ENCODE measurements at regions not wholly inside any gene's neighbourhood (a gene's known extent, or its start where the extent isn't known, plus 50 kb on each side); places are given as distances from the start of the nearest gene placed in this dataset.

GRCh38 chr12:107317751-107318555 lies 224.6 kb upstream of the CRY1 start:
- ChIA-PET POLR2A (no interaction called here), CTCF (interaction anchor here (1.2 kb wide), 1 partner anchor 186 kb away, joined by 5 read pairs; no protein-coding TSS in a partner anchor)
- peak; percentile 91 for DNase-seq (ENCODE audit: extremely low spot score)
- peak; percentile 61 for TF ChIP-seq L3MBTL2 (conservative IDR thresholded peaks at IDR 0.05)
- TF ChIP-seq, protein P1, sequence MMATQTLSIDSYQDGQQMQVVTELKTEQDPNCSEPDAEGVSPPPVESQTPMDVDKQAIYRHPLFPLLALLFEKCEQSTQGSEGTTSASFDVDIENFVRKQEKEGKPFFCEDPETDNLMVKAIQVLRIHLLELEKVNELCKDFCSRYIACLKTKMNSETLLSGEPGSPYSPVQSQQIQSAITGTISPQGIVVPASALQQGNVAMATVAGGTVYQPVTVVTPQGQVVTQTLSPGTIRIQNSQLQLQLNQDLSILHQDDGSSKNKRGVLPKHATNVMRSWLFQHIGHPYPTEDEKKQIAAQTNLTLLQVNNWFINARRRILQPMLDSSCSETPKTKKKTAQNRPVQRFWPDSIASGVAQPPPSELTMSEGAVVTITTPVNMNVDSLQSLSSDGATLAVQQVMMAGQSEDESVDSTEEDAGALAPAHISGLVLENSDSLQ (IDR thresholded peaks at IDR 0.05), result no peak
- no peak for TF ChIP-seq BHLHE40 (IDR thresholded peaks at IDR 0.05; ENCODE audit: borderline replicate concordance)
- TF ChIP-seq NFRKB (IDR thresholded peaks at IDR 0.05), result no peak
- TF ChIP-seq SP1 (IDR thresholded peaks at IDR 0.05), result no peak
- no peak for TF ChIP-seq FOXK2 (IDR thresholded peaks at IDR 0.05)
- TF ChIP-seq SUZ12 (IDR thresholded peaks at IDR 0.05), result no peak
- TF ChIP-seq LEF1 (IDR thresholded peaks at IDR 0.05; ENCODE audit: borderline replicate concordance), result no peak
- no peak for TF ChIP-seq ELF4 (IDR thresholded peaks at IDR 0.05)
- TF ChIP-seq FOXM1 (IDR thresholded peaks at IDR 0.05; ENCODE audit: borderline replicate concordance), result no peak
- no peak for TF ChIP-seq HDGF (IDR thresholded peaks at IDR 0.05; ENCODE audit: borderline replicate concordance)
- no peak for TF ChIP-seq FOXA1 (IDR thresholded peaks at IDR 0.05)
- no peak for TF ChIP-seq TARDBP (IDR thresholded peaks at IDR 0.05)
- TF ChIP-seq ZNF384 (IDR thresholded peaks at IDR 0.05), result peak; percentile 97
- no peak for TF ChIP-seq ARNT (IDR thresholded peaks at IDR 0.05)
- no peak for TF ChIP-seq CTBP1 (IDR thresholded peaks at IDR 0.05; ENCODE audit: borderline replicate concordance)

GRCh38 chr12:107318556-107318805 lies 225.1 kb upstream of the CRY1 start:
- ChIA-PET CTCF (interaction anchor here (1.2 kb wide), 1 partner anchor 187 kb away, joined by 5 read pairs; no protein-coding TSS in a partner anchor), POLR2A (no interaction called here)
- DNase-seq (ENCODE audit: extremely low spot score), result no peak
- no peak for TF ChIP-seq L3MBTL2 (conservative IDR thresholded peaks at IDR 0.05)
- TF ChIP-seq LEF1 (IDR thresholded peaks at IDR 0.05; ENCODE audit: borderline replicate concordance), result no peak

DNA sequence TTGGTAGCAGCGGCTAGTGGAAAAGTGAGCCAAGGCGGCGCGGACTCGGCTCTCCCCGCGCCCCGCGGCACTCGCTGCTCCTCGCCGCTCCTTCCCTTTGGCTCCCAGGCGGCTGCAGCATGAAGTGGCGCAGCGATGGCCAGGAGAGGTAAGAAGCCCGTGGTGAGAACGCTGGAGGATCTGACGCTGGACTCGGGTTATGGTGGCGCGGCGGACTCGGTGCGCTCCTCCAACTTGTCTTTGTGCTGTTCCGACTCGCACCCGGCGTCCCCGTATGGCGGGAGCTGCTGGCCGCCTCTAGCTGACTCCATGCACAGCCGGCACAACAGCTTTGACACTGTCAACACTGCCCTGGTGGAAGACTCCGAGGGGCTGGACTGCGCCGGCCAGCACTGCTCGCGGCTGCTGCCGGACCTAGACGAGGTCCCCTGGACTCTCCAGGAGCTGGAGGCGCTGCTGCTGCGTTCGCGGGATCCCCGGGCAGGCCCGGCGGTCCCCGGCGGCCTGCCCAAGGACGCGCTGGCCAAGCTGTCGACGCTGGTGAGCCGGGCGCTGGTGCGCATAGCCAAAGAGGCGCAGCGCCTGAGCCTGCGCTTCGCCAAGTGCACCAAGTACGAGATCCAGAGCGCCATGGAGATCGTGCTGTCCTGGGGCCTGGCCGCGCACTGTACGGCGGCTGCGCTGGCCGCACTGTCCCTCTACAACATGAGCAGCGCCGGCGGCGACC lies 225.6 kb upstream of the CRY1 start:
- ChIA-PET POLR2A (no interaction called here), CTCF (interaction anchor here (1.2 kb wide), 1 partner anchor 187 kb away, joined by 5 read pairs; no protein-coding TSS in a partner anchor)
- DNase-seq (ENCODE audit: extremely low spot score), result peak; percentile 41
- TF ChIP-seq L3MBTL2 (conservative IDR thresholded peaks at IDR 0.05), result peak; percentile 40
- TF ChIP-seq ZNF384 (IDR thresholded peaks at IDR 0.05), result no peak
- TF ChIP-seq, protein P1 (IDR thresholded peaks at IDR 0.05), result no peak

GRCh38 chr12:107319533-107320032 lies 226.2 kb upstream of the CRY1 start:
- DNase-seq (ENCODE audit: extremely low spot score), result peak; percentile 40
- CTCF ChIA-PET, result no interaction called here
- TF ChIP-seq SP1 (IDR thresholded peaks at IDR 0.05) (no peak), ARNT (IDR thresholded peaks at IDR 0.05) (no peak), BHLHE40 (IDR thresholded peaks at IDR 0.05; ENCODE audit: borderline replicate concordance) (no peak), HDGF (IDR thresholded peaks at IDR 0.05; ENCODE audit: borderline replicate concordance) (no peak), FOXA1 (IDR thresholded peaks at IDR 0.05) (no peak), LEF1 (IDR thresholded peaks at IDR 0.05; ENCODE audit: borderline replicate concordance) (no peak), FOXM1 (IDR thresholded peaks at IDR 0.05; ENCODE audit: borderline replicate concordance) (no peak), SUZ12 (IDR thresholded peaks at IDR 0.05) (no peak), TARDBP (IDR thresholded peaks at IDR 0.05) (no peak)
- POLR2A ChIA-PET, result no interaction called here

DNA sequence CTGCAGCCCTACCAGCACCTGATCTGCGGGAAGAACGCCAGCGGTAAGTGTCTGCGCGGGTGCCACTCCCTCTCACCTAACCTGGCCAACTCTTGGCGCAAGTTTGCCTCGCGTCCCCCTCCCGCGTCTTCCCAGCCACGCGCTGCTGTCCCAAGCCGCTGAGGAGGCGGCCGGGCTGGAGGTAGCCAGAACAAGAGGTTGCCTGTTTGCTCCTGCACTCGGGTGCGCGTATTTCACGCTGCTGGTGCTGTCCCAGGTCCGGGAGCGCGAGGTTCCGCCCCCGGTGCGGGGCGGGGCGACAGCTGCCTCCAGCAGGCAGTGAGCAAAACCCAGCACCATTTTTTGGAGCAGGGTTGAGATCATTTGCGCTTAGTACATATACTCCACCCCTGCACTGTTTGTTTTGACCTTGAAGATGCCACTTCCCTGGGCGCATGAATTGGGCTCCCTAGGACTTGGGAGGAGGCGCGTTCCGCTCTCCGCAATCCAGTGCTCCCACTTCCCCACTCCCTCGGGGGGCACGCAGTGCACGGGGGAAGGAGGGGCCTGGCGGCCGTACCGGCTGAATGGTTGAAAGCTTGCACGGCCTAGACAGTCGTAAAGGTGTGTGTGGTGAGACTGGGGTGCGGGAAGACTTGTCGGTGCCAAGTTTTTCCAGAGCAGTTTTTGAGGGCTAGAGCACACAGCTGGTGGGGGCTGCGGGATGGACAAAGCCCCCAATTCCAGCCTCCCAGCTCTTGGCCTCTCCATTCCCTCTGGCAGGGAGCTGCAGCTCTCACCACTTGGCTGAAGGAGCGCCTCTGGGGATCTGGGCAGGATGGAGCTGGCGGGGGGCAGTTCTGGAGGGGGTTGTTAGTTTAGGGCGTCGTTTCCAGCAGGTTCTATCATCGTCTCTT lies 226.9 kb upstream of the CRY1 start:
- POLR2A ChIA-PET, result interaction anchor here (0.7 to 0.9 kb wide), 2 partner anchors 74 to 363 kb away, joined by 3 to 4 read pairs; no protein-coding TSS in a partner anchor

DNA sequence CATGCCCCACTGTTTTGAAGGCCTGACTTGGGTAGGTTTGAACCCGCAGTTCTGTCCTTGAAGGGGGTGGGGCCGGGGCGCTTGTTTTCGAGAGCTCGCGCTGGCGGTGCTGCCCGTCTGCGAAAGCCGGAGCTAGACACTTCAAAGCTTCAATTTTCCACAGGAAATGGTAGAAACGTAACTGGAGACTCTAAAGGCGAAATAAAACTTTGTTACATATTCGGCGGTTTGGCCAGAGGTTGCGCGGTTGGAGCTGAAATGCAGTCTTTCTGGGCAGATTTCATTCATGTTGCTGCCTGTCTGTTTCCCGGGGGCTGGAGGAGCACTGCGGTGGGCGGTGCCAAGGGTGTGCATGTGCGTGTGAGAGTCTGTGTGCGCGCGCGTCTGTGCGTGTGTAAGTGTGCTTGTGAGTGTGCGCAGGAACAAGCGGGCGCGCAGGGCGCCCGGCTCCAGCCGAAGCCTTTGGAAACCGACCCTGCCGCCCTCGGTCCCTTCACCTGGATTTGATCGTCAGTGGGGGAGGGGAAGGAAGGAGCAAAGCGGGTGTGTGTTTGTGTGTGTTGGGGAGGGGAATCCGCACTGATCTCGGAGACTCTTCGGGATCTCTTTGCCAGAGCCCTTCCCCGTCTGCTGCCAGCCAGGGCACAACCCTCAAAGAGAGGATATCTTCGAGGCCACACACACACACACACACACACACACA lies 227.7 kb upstream of the CRY1 start:
- ChIA-PET POLR2A (interaction anchor here (0.7 to 0.9 kb wide), 2 partner anchors 74 to 364 kb away, joined by 3 to 4 read pairs; no protein-coding TSS in a partner anchor), CTCF (interaction anchor here (0.6 to 1.2 kb wide), 3 partner anchors 81 to 193 kb away, joined by 3 to 4 read pairs (median 4); no protein-coding TSS in a partner anchor)
- DNase-seq (ENCODE audit: extremely low spot score), result no peak
- TF ChIP-seq FOXK2 (IDR thresholded peaks at IDR 0.05), result no peak
- TF ChIP-seq ELF4 (IDR thresholded peaks at IDR 0.05), result no peak
- no peak for TF ChIP-seq FOXM1 (IDR thresholded peaks at IDR 0.05; ENCODE audit: borderline replicate concordance)
- no peak for TF ChIP-seq ZNF384 (IDR thresholded peaks at IDR 0.05)
- TF ChIP-seq CTBP1 (IDR thresholded peaks at IDR 0.05; ENCODE audit: borderline replicate concordance), result no peak
- no peak for TF ChIP-seq BHLHE40 (IDR thresholded peaks at IDR 0.05; ENCODE audit: borderline replicate concordance)
- TF ChIP-seq, protein P1 (IDR thresholded peaks at IDR 0.05), result no peak
- no peak for TF ChIP-seq NFRKB (IDR thresholded peaks at IDR 0.05)
- no peak for TF ChIP-seq HDGF (IDR thresholded peaks at IDR 0.05; ENCODE audit: borderline replicate concordance)
- TF ChIP-seq TARDBP (IDR thresholded peaks at IDR 0.05), result no peak
- no peak for TF ChIP-seq LEF1 (IDR thresholded peaks at IDR 0.05; ENCODE audit: borderline replicate concordance)
- TF ChIP-seq SUZ12 (IDR thresholded peaks at IDR 0.05), result no peak
- TF ChIP-seq SP1 (IDR thresholded peaks at IDR 0.05), result no peak
- TF ChIP-seq L3MBTL2 (conservative IDR thresholded peaks at IDR 0.05), result no peak; the same call in 1 of the 2 replicates

More for the DNA sequence above, 226.9 kb upstream of the CRY1 start:
- CTCF ChIA-PET, result interaction anchor here (0.6 to 1.2 kb wide), 2 partner anchors 82 to 193 kb away, joined by 4 read pairs; no protein-coding TSS in a partner anchor
- peak; percentile 61 for DNase-seq (ENCODE audit: extremely low spot score)
- TF ChIP-seq L3MBTL2 (conservative IDR thresholded peaks at IDR 0.05) (peak; percentile 63), FOXA1 (IDR thresholded peaks at IDR 0.05) (no peak)
